ENCODE measurements at regions not wholly inside any gene's neighbourhood (a gene's known extent, or its start where the extent isn't known, plus 50 kb on each side); places are given as distances from the start of the nearest gene placed in this dataset.

DNA sequence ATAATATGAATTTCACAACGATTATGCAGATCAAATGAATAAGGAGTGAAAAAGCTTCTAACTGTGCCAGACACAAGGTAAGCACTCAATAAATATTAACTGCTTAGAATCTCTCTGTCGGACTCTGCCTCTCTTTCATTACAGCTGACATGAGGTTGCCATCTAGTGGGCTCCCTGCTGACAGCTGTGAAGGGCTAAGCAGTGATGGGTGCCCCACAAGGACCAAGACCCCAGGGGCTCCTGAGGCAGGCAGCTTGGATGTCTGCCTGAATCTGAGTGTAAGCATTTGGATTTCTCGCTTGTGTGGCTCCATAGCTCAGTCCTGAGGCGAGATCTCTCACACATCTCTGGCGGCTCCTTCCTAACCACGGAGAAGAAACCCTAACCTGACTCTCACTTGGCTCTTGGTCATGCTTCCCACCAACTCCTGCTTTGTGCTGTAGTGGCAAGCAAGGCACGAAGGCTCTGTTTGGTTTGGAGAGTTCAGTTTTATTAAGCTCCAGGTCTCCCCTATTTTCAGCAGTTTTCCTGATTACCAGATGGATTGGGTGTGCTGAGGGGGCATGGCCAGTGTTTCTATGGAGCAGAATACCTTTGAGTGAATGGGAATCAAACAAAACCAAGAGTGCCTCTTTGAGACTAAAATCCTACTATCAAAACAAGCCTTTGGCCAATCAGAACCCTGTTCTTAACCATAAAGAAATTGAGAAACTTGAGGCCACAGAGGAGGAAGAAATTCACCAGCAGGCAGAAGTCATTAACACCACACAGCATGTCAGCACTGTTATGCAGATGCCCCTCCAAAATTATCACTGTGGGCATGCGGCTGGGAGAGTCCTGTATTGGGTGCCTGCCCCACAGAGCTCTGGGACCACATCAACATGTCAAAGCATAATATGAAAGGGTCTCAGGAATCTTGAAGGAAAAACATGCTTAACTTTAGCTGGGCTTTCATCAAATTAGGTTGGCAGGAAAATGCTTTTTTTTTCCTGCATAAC lies 152.8 kb upstream of the NTM start:
- intact Hi-C loops (cut with DNase I) = loop anchor here (5.0 kb wide), 1 partner anchor 155 kb away; no protein-coding TSS in a partner anchor
- DNase-seq (ENCODE audit: low spot score) = no peak

GRCh38 chr11:131218542-131218941 lies 151.9 kb upstream of the NTM start:
- no peak for DNase-seq (ENCODE audit: low spot score)
- intact Hi-C loops (cut with DNase I) = loop anchor here (5.0 kb wide), 1 partner anchor 156 kb away; no protein-coding TSS in a partner anchor

GRCh38 chr11:131219646-131220045 lies 150.8 kb upstream of the NTM start:
- intact Hi-C loops (cut with DNase I) = loop anchor here (5.0 kb wide), 1 partner anchor 157 kb away; no protein-coding TSS in a partner anchor
- no peak for DNase-seq (ENCODE audit: low spot score)

GRCh38 chr11:131223198-131223991 lies 147.0 kb upstream of the NTM start:
- intact Hi-C loops (cut with DNase I) = no loop called here
- no peak for DNase-seq (ENCODE audit: low spot score)

DNA sequence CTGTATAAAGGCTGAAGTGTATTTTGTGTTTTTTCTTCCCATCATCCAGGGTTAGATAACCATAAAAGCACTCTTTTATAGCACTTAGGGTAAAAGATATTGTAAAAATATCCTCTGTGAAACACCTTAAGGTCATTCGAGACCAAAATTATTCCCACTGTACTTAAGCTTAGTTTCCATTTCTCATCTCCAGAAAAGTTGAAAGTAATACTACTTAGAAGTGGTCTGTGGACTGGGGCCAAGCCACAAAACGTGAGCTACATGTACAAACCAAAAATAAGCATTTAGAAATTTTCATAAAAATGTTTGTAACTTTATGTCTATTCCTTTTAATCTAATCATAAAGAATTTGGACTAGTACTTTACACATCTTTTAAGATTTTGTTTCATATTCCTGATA lies 142.0 kb upstream of the NTM start:
- no peak for DNase-seq (ENCODE audit: low spot score)
- intact Hi-C loops (cut with DNase I) = no loop called here

DNA sequence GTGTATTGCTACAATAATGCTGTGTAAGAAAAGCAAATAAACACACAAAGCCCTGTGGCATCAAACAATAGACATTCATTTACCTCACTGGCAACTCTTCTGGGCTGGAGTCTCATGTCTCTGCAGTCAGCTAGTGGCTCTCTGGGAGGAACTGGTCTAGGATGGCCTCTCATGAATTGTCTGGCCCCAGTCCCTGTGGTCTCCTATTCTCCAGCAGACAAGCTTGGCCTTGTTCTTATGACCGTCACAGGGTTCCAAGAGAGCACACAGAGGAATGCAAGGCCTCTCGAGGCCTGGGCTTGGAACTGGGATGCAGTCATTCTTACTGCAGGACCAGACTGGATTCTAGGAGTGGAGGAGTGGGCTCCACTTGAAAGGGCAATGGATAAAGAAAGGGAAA lies 141.2 kb upstream of the NTM start:
- no peak for DNase-seq (ENCODE audit: low spot score)
- intact Hi-C loops (cut with DNase I) = no loop called here

- intact Hi-C loops (cut with DNase I) = no loop called here
- DNase-seq (ENCODE audit: low spot score) = no peak
Observed at GRCh38 chr11:131231317-131231940, 139.0 kb upstream of the NTM start.

- no peak for DNase-seq (ENCODE audit: low spot score)
- intact Hi-C loops (cut with DNase I) = no loop called here
Observed at GRCh38 chr11:131232261-131232660, 138.2 kb upstream of the NTM start.

GRCh38 chr11:131234221-131234620 lies 136.2 kb upstream of the NTM start:
- intact Hi-C loops (cut with DNase I) = no loop called here
- DNase-seq (ENCODE audit: low spot score) = no peak

- intact Hi-C loops (cut with DNase I) = no loop called here
- DNase-seq (ENCODE audit: low spot score) = no peak
Observed at GRCh38 chr11:131235328-131236298, 134.8 kb upstream of the NTM start.

- no peak for DNase-seq (ENCODE audit: low spot score)
- intact Hi-C loops (cut with DNase I) = no loop called here
Observed at GRCh38 chr11:131240421-131240820, 130.0 kb upstream of the NTM start.

DNA sequence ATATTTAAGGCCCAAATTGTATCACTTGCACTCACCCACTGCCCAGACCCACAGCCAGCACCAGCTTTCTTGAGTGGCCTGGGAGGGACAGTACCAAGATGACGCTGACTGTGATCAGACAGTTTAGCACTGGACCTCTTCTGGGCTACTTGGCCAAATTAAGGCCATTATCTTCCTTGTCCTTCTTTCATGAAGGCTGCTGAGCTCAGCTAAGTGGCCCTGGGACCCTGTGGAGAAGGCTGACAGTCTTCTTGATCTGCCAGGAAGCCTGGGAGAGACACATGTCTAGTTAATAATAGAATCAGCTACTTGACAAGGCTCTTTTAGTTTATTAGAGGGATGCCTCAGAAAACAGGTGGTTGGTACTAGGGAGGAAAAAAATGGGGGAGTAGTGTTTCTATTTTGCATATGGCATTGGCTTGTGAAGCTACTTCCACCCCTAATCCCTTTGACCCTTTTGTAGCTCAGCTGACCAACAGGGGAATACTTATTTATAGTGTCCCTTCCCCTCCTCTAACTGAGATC lies 127.9 kb upstream of the NTM start:
- intact Hi-C loops (cut with DNase I) = no loop called here
- DNase-seq (ENCODE audit: low spot score) = no peak

GRCh38 chr11:131246156-131246555 lies 124.3 kb upstream of the NTM start:
- intact Hi-C loops (cut with DNase I) = loop anchor here (5.0 kb wide), 2 partner anchors 266 to 426 kb away; no protein-coding TSS in a partner anchor

GRCh38 chr11:131246663-131247062 lies 123.8 kb upstream of the NTM start:
- intact Hi-C loops (cut with DNase I) = loop anchor here (5.0 kb wide), 2 partner anchors 266 to 426 kb away; no protein-coding TSS in a partner anchor
- DNase-seq (ENCODE audit: low spot score) = no peak

More at GRCh38 chr11:131246156-131246555, 124.3 kb upstream of the NTM start:
- no peak for DNase-seq (ENCODE audit: low spot score)

GRCh38 chr11:131248588-131248987 lies 121.8 kb upstream of the NTM start:
- DNase-seq (ENCODE audit: low spot score) = no peak
- intact Hi-C loops (cut with DNase I) = loop anchor here (5.0 kb wide), 2 partner anchors 264 to 424 kb away; no protein-coding TSS in a partner anchor

- intact Hi-C loops (cut with DNase I) = no loop called here
- no peak for DNase-seq (ENCODE audit: low spot score)
Observed at GRCh38 chr11:131253142-131253655, 117.2 kb upstream of the NTM start.

- no peak for DNase-seq (ENCODE audit: low spot score)
- intact Hi-C loops (cut with DNase I) = no loop called here
Observed at GRCh38 chr11:131253656-131254151, 116.7 kb upstream of the NTM start.

DNA sequence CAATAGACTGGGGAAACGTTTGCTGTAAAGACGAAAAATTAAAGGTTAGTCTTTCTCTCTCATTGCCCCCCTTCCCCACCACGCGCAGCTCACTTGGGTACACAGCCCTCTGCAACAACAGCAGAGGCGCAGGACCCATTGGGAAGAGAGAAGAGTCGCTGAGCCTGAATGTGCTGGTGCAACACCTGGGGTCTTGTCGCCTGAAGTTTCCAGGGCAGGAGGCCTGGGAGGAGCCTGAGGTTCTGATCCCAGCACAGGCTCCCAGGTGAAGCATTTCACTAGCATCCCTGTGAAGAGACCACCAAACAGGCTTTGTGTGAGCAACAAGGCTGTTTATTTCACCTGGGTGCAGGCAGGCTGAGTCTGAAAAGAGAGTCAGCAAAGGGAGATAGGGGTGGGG lies 116.2 kb upstream of the NTM start:
- intact Hi-C loops (cut with DNase I) = no loop called here
- DNase-seq (ENCODE audit: low spot score) = no peak
